ENCODE measurements at regions not wholly inside any gene's neighbourhood (a gene's known extent, or its start where the extent isn't known, plus 50 kb on each side); places are given as distances from the start of the nearest gene placed in this dataset.
"Not testable (repeated sequence)": the region's sequence is repeated elsewhere in the genome, so short reads cannot be mapped to it uniquely, and the experiment has no call there.

DNA sequence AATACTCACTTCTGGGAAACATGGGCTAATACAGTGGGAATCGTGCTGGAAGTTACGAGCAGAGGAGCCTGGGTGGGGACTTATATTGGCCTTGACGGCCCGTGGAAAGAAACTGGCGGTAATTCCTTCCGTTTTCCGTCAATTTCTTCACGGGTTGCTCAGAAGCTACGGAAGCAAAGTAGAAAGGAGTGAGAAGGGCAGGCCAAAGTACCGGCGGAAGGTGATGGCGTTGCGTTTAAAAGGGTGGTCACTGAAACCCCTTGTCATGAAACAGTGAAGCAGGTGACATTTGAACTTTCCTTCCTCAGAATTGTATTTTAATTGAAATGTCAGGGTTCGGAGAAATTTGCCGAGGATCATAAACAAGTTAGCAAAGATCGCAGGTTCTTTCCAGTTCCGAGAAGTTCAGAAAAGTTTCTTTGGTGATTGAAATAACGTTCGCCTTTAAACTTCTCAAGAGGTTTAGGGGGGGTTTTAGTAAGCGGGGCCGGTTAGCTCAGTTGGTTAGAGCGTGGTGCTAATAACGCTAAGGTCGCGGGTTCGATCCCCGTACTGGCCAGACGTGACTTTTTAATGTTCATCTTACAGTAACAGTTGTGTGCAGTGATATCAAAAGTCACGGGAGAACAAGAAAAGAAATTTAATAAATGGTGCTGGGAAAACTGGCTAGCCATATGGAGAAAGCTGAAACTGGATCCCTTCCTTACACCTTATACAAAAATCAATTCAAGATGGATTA is 96.7 kb upstream of the ZNF322 start:
- not testable (repeated sequence) for TF ChIP-seq CTCF (conservative IDR thresholded peaks at IDR 0.05; ENCODE audit: low read depth, low read length); RAD21 (IDR thresholded peaks at IDR 0.05; ENCODE audit: low read length); RCOR1 (IDR thresholded peaks at IDR 0.05; ENCODE audit: insufficient replicate concordance, low read length); POLR2A (IDR thresholded peaks at IDR 0.05; ENCODE audit: low read depth, low read length); CHD1 (IDR thresholded peaks at IDR 0.05; ENCODE audit: low read depth, low read length); MAFK (IDR thresholded peaks at IDR 0.05; ENCODE audit: low read depth, low read length)
- TF ChIP-seq, protein P1, sequence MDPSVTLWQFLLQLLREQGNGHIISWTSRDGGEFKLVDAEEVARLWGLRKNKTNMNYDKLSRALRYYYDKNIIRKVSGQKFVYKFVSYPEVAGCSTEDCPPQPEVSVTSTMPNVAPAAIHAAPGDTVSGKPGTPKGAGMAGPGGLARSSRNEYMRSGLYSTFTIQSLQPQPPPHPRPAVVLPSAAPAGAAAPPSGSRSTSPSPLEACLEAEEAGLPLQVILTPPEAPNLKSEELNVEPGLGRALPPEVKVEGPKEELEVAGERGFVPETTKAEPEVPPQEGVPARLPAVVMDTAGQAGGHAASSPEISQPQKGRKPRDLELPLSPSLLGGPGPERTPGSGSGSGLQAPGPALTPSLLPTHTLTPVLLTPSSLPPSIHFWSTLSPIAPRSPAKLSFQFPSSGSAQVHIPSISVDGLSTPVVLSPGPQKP (IDR thresholded peaks at IDR 0.05; ENCODE audit: borderline replicate concordance, low read depth, low read length): not testable (repeated sequence)

Measured in IMR-90 (cell line).